HG03521 (cell line): ENCODE measurements at regions not wholly inside any gene's neighbourhood (a gene's known extent, or its start where the extent isn't known, plus 50 kb on each side); places are given as distances from the start of the nearest gene placed in this dataset.
"Not testable (repeated sequence)": the region's sequence is repeated elsewhere in the genome, so short reads cannot be mapped to it uniquely, and the experiment has no call there.

Source experiments
- ATAC-seq: cut with Tn5 transposase; IDR thresholded peaks from one replicate; pipeline ENCODE4 v1.9.1; 2021; ENCODE audit warnings: mild to moderate bottlenecking, moderate library complexity; ENCODE audit not compliant: unreplicated experiment

DNA sequence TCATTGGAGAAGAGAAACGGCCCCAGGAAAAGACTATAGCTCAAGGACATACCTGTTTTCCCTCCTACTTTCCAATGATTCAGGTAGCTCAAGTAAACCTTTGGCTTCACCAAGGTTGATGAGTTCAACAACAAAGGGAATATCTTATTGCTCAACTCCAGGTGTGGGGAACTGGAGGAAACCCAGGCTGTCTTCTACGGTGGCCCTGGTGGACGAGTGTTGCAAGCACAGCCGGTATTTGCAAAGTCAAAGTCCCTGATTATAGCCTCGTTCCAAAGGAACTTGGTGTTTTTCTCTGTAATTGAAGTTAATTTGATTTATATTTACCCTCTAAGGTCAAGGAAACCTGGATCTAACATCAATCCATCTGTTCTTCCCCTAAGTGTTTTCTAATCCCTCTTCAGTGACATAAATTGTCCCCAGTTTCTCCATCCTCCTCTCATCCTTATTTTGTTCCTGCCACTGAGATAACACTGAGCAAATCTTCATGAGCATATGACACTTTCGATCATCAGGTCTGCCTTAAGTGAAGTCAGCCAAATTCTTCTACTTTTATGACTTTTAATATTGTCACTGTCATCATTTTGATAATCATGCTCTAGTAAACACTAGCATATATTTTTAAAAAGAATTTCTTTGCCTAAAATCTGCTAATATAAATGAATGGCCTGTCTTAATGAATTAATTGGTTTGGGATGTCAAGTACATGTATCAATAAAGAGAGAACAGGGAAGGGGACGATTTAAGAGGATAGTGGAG lies 174.6 kb upstream of the TBX3 start:
- ATAC-seq: no peak

DNA sequence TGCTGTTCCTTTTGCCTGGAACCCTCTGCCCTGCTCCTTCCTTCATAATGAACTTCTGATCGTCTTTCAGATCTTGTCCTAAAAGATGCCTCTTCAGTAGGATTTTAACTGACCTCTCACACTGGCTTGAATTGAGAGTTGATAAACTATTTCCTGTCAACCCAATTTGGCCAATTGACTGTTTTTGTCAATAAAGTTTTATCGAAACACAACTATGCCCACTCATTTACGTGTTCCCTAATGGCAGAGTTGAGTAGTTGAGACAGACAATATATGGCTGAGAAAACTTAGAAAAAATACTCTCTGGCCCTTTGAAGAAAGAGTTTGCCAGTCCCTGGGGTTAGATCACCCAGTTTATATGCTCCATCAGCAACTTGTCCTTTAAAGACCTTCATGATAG lies 171.7 kb upstream of the TBX3 start:
- no peak for ATAC-seq

DNA sequence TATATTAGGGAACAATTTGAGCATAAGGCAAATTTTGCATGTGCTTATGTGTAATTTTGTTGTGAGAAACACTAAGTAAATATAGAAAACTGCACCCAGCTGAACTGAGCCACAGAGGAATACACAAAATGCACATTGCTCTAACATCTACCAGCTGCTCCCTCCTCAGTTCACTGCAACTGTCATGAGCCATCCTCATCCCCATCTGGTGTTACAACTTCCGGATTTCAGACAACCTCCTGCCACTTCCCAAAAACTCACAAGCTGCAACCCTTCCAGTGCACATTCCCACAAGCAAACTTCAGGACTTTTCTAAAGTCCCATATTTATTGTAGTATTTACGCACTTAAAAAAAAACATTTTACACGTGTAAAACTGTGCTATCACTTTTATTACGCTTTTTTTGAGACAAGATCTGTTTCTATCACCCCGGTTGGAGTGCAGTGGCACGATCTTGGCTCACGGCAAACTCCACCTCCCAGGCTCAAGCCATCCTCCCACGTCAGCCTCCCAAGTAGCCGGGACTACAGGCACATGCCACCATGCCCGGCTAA lies 169.1 kb upstream of the TBX3 start:
- no peak for ATAC-seq

DNA sequence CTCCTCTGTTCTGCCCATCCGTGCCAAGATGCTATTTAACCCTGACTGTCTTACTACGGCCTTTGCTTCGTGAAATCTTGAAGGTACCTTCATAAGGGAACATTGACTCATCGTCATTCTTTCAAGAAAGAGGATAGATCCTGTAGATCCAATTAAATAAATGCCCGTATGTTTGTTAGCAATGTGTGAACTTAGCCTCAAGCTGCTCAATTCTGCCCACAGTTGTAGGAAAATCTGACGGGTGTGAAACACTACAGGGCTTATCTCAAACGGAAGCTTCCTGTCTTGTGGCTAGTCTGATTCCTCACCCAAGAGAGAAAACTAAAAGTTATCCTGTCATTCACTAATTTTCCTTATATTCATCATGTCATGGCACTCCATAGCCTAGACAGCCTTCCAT lies 168.0 kb upstream of the TBX3 start:
- ATAC-seq: no peak

DNA sequence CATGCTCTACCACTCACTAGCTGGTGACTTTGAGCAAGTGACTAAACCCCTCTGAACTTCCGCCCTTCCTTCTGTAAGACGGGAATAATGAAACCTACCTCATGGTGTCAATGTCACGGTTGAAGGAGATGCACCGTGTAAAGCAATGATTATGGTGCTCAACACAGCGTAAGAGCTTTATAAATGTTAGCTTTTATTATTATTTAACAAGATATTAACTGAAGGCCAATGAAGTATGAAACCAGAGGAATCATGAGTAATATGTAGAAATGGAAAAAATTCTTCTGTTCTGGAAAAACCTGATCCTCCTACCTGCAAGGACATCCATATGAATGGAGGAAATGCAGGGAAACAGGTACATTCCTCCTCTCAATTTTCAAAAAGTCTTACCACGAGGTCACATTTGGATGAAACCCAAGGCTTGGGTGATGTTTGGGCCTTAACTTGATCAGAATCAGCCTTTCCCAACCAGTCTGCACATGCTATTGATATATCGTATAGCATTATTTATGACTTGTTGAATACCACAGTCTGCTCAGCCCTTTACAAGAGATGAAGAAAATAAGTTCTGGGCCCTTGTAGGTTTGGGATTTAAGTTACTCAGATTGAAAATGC lies 166.8 kb upstream of the TBX3 start:
- ATAC-seq: no peak

DNA sequence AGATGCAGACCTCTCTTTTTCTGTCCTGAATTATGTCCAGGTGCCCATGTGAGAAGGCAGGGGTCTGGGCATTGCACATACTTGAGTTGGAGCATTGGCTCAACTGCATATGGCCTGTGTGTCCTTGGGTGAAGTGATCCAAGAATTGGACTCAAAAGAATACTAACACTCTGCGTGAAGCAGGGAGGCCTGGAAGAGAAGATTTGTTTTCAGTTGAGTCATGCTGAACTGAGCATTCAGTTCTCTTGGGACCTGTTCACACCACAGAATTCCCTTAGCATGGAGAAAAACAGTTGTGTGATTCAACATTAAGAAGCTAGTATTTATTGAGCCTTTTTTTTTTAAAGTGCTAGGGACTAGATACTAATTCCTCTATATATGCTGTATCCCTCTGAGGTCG lies 164.7 kb upstream of the TBX3 start:
- no peak for ATAC-seq

DNA sequence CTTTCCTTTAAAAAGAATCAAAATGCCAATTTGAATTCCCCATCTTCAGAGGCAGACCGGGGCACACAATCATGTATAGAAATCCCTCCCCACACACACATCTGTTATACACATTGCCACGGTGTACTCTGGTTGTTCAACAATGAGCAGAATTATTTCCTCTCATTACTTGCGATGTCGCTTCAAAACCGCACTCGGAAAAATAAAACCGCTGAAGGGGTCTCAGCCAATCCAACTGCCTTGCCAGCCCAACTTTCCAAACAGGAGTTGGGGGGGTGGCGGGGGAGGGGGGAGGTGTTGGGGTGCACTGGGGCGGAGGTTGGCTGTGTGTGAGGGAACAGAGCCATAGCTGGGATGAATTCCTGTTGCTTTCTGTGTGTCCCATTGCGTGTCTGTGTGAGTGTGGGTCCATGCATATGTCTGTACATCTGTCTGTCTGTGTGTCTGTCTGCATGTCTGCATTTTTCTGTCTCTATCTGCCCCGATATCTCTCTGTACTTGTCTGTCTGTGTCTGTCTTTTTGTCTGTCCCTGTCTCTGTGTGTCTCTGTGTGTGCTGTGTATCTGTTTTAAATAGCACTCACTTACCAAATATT lies 163.6 kb upstream of the TBX3 start:
- ATAC-seq: no peak

DNA sequence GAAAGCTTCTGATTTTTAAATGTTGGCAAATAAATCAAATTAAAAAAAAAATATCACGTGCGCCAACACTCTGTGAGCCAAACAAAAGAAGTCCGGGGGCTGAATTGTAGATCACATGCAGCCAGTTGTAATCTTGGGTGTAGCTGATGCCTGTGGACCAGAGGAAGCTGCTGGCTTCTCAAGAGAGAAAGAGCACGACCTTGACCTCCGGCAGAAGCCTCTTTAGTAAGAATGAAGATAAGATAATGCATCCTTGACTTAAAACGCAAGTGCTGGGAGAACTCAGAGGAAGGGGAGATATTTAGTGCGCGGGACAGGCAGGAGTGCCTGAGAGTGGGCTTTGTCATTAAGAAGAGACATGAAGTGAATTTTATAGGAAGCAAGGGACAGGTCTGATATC lies 162.8 kb upstream of the TBX3 start:
- no peak for ATAC-seq

DNA sequence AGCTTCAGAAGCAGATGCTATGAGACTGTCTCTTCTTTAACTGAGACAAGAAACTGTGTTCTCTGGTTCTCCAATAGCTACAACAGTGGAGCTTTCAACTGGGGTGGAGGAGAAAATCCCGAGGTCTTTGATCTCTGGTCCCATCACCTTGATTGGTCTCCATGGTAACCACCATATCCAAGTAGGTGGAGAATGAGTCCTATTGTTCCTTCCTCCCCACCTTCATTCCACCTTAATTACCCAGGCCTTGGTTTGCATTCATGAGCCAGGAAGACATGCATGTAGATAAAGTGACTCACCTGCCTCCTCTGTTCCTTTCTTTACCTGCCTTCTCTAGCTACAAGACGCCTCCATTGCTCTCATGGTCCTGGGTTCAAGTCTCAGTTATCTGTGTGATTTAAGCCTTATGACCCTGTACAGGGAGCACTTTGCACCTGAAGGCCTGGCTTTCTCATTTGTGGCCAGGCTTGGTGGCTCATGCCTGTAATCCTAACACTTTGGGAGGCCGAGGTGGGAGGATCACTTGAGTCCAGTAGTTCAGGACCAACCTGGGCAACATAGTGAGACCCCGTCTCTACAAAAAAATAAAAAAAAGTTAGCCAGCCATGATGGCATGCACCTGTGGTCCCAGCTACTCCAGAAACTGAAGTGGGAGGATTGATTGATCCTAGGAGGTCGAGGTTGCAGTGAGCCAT lies 157.7 kb upstream of the TBX3 start:
- no peak for ATAC-seq

DNA sequence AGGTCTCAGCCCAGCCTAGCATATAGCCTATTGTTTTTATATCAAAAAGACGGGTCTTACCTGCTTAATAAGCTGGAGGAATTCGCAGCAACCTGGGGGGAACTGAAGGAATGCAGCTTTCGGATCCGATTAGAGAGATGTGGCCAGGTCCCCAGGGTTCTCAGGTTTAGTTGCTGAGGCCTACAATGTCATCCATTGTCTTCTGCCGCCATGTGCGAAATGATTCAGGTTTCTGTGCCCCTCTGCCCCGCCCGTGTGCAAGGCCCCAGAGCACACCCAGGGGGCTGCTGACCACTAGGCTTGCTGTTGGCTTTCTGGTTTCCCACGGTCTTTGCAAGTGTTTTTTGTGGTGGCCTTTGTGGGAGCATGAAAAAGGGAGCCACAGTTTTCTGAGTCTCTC lies 154.5 kb upstream of the TBX3 start:
- no peak for ATAC-seq

DNA sequence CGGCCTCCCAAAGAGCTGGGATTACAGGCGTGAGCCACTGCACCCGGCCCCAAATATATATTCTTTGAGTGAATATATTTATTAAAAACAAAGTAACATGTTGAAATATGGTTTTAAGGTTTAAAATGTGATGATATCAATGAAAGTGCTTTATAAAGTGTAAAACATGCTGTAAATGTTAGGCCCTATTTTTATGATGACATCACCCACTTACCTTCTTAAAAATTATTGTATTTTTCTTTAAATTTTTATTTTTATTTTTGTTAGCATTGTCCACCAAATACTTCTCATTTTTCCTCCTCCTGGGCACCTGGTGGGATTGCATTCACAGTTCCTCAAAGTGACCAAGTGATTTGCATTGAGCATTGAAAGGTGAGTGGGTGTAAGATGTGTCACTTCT lies 152.6 kb upstream of the TBX3 start:
- ATAC-seq: no peak

DNA sequence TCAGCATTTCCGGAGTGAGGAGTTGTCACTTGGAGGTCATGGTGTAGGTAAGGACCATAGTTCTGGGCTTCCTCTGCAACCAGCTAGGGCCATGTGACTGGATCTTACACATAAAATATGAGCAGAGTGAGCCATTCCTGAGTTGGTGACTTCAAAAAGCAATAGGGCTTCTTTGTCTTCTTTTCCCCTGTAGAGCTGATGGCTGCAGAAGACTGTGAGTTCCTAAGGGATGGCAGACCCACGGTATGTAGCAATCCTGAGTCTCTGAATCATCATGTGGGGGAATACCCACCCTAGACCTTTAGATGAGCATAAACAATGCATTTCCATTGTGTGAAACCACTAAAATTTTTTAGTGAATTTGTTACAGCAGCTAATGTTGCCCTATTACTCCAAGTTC lies 151.1 kb upstream of the TBX3 start:
- no peak for ATAC-seq

DNA sequence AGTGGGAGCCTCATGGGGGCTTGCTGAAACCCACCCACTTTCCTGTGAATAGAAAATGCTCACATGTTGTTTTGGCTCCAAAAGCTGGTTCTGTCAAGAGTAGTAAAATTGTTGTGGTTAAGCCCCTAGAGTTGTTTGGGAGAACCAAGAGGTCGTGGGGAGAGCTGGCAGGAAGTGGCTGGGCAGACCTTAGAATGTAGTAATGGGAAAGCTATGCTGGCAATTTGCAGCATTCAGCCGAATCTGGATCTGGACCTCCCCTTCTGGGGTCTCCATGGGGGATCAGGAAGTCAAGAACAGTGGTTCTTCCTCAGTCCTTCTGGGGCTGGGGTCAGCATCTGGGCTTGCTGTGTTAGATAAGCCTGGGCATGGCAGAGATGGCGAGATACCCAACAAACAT lies 150.6 kb upstream of the TBX3 start:
- no peak for ATAC-seq

DNA sequence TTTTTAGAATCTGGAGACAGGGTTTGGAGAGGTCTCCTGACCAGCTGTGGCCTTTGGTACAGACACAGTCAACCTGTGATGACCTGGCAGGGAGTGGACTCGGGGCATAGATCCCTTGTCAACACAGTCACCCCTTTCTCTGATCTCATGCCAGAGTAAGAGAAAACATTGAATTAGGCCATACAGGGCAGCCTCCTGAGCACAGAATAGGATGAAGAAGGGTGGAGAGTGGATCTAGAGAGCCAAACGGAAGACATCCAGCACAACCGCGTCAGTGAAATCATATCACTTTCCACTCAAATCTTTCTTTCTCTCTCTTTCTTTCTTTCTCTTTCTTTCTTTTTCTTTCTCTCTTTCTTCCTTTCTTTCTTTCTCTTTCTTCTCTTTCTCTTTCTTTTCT lies 145.9 kb upstream of the TBX3 start:
- ATAC-seq: no peak

DNA sequence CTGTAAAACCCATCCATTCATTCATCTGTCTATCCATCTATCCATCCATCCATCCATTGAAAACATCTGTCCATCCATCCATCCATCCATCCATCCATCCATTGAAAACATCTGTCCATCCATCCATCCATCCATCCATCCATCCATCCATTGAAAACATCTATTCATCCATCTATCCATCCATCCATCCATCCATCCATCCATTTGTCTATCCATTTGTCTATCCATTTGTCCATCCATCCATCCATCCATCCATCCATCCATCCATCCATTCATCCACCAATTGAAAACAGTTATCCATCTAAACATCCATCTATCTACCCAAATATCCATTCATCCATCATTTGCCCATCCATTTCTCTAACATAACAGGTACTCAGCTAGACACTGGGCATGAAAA lies 145.3 kb upstream of the TBX3 start:
- ATAC-seq: not testable (repeated sequence)

DNA sequence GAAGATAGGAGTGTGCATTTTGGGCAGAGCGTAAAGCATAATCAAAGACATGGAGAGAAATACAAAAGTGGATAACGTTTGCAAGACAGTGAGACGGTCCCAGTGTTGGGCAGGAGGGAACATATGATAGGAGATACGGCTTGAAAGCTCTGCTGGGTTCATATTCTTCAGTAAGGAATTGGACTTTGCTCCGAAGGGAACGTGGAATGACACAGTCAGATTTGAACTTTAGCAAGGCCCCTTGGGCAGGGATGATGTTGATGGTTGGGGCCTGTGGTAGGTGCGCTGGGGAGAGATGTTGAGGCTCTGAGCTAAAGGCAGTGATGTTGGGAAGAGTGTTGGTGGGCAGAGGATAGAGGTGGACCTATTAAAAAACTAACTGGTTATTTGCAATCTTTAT lies 143.5 kb upstream of the TBX3 start:
- no peak for ATAC-seq

DNA sequence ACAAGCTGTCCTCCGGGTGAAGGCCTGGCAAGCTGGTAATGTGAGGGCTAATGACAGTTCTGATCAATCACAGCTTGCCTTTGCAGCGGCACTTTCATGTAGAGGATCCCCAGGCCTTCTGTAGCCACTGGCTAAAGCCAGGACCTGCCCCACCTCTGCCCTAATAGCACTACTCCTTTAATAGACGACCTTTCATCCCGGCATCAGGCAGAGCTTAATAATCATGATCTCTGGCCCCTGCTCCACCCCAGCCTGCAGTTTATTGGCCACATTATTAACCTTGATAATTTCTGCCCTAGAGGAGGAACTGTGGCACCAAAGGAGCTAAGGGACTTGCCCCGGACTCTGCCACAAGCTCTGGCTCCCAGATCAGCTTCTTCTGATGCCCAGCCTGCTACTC lies 142.3 kb upstream of the TBX3 start:
- no peak for ATAC-seq

DNA sequence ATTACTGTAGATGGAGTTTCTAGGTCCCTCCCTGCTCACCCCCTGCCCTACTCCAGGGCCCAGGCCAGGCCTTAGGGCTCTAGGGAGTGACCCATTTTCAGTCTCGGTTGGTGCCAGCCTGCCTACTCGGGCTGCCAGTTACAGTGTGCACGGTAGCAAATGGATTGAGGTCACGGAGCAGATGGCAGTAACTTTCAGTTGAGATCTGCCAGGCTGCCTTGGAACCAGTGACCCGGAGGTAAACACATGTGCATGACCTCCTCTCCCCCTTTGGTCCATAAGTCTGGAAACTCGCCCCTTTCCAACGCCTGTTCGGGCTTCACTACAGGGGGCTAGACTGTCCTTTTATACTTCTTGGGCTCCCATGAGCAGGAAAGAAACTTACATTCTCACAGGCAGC lies 139.7 kb upstream of the TBX3 start:
- no peak for ATAC-seq

DNA sequence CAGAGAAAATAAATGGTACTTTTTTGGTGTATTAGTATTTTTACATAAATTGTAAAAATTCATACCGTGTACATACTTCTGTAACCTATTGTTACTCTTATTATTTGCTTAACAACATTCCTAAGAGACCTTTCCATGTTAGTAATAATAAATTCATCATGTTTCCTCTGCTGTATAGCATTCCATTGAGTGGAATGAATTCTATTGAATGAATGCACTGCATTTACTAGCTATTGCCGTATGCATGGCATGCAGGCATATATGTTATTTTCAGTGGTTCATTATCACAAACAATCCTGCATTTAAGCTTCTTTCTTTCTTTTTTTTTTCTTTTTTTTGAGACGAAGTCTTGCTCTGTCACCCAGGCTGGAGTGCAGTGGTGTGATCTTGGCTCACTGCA lies 137.6 kb upstream of the TBX3 start:
- ATAC-seq: no peak

DNA sequence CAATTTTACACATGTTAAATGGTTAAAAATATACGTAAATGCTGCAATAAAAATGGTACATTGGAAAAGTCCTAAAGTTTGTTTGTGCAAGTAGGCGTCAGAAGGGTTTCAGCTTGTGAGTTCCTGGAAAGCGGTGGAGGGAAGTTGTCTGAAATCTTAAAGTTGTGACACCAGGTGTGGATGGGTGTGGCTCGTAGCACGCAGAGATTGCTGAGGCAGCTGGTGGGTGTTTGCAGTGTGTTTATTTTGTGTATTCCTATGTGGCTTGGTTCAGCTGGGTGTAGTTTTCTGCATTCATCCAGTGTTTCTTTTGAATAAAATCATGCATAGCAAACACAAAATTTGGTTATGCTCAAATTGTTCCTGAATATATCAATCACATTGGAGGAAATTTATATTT lies 136.8 kb upstream of the TBX3 start:
- no peak for ATAC-seq

DNA sequence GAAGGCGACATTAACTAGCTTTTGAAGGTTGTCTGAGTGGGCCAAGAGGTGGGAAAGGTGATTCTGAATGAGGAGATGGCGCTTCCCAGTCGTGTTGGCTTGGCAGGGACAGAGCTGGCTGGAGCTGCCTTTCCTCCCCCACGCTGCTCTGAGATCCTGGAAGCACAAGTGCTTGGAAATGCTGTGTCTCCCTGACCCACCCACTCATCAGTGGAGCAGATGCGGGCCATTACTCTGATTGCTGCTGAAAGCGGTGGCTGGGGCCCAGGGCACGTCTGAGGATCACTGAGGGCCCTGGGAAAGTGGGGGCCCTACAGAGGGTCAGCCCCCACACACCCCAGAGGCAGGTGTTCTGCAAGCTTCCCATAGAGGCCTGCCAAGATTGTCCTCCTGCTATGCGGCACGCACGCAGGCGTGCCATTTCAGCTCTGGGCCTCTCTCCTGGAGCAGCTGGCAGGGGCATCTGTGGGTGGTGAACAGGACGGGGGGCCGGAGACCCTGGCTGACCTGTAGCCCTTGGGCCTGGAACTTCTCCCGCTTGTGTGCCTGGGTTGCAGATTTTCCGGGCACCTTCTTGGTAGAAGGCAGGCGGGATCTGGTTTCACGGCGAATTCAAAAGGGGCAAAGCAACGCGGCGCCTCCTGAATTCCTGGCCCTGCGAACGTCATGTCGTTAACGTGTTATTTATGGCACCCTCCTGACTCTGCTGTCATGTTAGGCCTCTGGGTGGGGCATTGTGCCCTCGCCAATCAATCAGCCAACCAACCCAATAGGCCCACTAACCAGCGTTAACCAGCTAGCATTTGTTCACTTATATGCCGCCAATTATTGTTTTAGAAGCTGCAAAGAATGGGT lies 133.8 kb upstream of the TBX3 start:
- ATAC-seq: no peak
